A549 (cell line): ENCODE measurements at regions not wholly inside any gene's neighbourhood (a gene's known extent, or its start where the extent isn't known, plus 50 kb on each side); places are given as distances from the start of the nearest gene placed in this dataset.

Experiments used
- BHLHE40 ChIP-seq: IDR thresholded peaks from 2 replicates; pipeline ENCODE4 v1.6.1; 2012; ENCODE audit warnings: low read depth, low read length, inconsistent platforms
- ELK1 ChIP-seq: fragments of 150-350 bp; IDR thresholded peaks from 2 replicates; pipeline ENCODE4 v1.6.1; 2014; ENCODE audit warnings: low read depth, mild to moderate bottlenecking, low read length
- JUNB ChIP-seq: fragments of >200 bp; sonication (Bioruptor Twin); formaldehyde crosslinking; IDR thresholded peaks from 2 replicates; pipeline ENCODE4 v1.6.1; 2016
- MAFK ChIP-seq: fragments of 450-650 bp; IDR thresholded peaks from 2 replicates; pipeline ENCODE4 v1.6.1; 2014; ENCODE audit not compliant: partially characterized antibody
- NPAS2 ChIP-seq: fragments of 250-450 bp; sonication (Bioruptor Pico); IDR thresholded peaks from 2 replicates; pipeline ENCODE4 v1.8.0; 2022; ENCODE audit warnings: mild to moderate bottlenecking, moderate library complexity, borderline replicate concordance
- POLR2AphosphoS2 ChIP-seq: conservative IDR thresholded peaks from 2 replicates; pipeline ENCODE4 v1.6.1; 2012; ENCODE audit warnings: low read length, improper control_type of control experiment, inconsistent platforms
- TF ChIP-seq, protein P1 (sequence below): fragments of >200 bp; sonication (Bioruptor Twin); formaldehyde crosslinking; IDR thresholded peaks from 3 replicates; pipeline ENCODE4 v1.5.1; 2016

GRCh38 chr11:41935795-41936194, 476.3 kb upstream of the LRRC4C start:
- TF ChIP-seq, protein P1, sequence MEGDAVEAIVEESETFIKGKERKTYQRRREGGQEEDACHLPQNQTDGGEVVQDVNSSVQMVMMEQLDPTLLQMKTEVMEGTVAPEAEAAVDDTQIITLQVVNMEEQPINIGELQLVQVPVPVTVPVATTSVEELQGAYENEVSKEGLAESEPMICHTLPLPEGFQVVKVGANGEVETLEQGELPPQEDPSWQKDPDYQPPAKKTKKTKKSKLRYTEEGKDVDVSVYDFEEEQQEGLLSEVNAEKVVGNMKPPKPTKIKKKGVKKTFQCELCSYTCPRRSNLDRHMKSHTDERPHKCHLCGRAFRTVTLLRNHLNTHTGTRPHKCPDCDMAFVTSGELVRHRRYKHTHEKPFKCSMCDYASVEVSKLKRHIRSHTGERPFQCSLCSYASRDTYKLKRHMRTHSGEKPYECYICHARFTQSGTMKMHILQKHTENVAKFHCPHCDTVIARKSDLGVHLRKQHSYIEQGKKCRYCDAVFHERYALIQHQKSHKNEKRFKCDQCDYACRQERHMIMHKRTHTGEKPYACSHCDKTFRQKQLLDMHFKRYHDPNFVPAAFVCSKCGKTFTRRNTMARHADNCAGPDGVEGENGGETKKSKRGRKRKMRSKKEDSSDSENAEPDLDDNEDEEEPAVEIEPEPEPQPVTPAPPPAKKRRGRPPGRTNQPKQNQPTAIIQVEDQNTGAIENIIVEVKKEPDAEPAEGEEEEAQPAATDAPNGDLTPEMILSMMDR: no peak
- TF ChIP-seq BHLHE40 (no peak), POLR2AphosphoS2 (no peak), JUNB (no peak), ELK1 (no peak), NPAS2 (CRISPR knock-in tag) (no peak), MAFK (no peak)
